ENCODE measurements at regions not wholly inside any gene's neighbourhood (a gene's known extent, or its start where the extent isn't known, plus 50 kb on each side); places are given as distances from the start of the nearest gene placed in this dataset.

DNA sequence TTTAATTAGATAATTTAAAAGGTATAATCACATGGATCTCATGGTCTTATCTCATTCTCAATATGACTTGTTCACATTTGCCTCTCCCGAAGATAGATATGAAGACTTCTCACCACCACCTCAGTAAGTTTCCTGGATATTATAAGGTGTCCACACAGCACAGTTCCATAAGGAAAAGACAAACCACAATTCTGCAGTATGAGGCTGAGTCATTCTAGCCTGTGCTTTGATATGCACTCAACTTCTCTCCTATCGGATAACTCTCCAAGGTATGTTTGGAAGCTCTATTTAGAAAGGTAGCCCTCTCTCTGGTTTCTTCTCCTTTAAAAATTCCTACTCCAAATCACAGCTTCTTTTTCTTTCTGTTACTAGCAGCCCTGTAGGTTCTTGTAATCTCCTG is 612.8 kb downstream of the ZPLD1 start:
- TF ChIP-seq POLR2A (IDR thresholded peaks at IDR 0.05; ENCODE audit: low read depth) (no peak), POLR2AphosphoS5 (IDR thresholded peaks at IDR 0.05) (no peak)
